Ishikawa (cell line): ENCODE measurements at regions not wholly inside any gene's neighbourhood (a gene's known extent, or its start where the extent isn't known, plus 50 kb on each side); places are given as distances from the start of the nearest gene placed in this dataset.

Source experiments
- CREB1 ChIP-seq: IDR thresholded peaks from 2 replicates; pipeline ENCODE4 v1.6.1; 2012; ENCODE audit warnings: low read depth
- NFIC ChIP-seq: IDR thresholded peaks from 2 replicates; pipeline ENCODE4 v1.6.1; 2012
- RAD21 ChIP-seq: IDR thresholded peaks from 2 replicates; pipeline ENCODE4 v1.6.1; 2012; ENCODE audit warnings: low read depth
- TAF1 ChIP-seq: IDR thresholded peaks from 2 replicates; pipeline ENCODE4 v1.6.1; 2012; ENCODE audit warnings: low read depth, mild to moderate bottlenecking
- YY1 ChIP-seq: IDR thresholded peaks from 2 replicates; pipeline ENCODE4 v1.6.1; 2012; ENCODE audit warnings: low read depth
- TF ChIP-seq, protein P1 (sequence below): IDR thresholded peaks from 2 replicates; pipeline ENCODE4 v1.6.1; 2012; ENCODE audit warnings: low read depth, mild to moderate bottlenecking
- TF ChIP-seq, protein P2 (sequence below): IDR thresholded peaks from 2 replicates; pipeline ENCODE4 v1.6.1; 2012

DNA sequence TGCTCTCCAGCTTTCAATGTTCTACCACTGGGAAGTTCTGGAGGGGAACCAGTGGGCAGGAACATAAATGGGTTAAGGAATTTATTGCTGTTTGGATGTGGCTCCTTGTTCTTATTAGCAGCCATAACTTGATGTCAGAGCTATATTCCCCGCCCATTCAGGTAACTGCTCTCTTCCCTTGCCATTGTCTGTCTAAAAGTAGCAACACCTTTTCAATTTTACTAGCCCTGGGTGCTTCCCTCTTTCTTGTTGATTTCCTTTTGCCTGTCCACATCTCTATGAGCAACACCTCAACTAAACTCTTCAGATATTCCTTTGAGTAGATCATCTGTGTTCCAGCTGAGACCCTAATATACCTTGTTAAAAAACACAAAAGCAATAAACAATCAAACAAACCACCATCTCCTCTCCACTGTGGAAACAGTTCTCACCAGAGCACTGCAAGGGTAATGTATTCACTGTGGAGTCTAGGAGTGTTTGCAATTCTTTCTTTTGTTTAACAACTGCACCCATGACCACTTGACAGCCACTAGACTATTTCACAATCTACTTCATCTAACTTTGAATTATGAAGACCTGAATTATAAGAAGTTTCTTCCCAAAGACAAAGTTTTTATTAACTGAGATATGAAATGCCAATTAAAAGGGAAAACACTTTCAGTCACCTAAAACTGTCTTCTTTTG lies 436.7 kb downstream of the IPMK start:
- TF ChIP-seq TAF1 (no peak), RAD21 (no peak), NFIC (no peak), YY1 (no peak), CREB1 (no peak)
- TF ChIP-seq, protein P1, sequence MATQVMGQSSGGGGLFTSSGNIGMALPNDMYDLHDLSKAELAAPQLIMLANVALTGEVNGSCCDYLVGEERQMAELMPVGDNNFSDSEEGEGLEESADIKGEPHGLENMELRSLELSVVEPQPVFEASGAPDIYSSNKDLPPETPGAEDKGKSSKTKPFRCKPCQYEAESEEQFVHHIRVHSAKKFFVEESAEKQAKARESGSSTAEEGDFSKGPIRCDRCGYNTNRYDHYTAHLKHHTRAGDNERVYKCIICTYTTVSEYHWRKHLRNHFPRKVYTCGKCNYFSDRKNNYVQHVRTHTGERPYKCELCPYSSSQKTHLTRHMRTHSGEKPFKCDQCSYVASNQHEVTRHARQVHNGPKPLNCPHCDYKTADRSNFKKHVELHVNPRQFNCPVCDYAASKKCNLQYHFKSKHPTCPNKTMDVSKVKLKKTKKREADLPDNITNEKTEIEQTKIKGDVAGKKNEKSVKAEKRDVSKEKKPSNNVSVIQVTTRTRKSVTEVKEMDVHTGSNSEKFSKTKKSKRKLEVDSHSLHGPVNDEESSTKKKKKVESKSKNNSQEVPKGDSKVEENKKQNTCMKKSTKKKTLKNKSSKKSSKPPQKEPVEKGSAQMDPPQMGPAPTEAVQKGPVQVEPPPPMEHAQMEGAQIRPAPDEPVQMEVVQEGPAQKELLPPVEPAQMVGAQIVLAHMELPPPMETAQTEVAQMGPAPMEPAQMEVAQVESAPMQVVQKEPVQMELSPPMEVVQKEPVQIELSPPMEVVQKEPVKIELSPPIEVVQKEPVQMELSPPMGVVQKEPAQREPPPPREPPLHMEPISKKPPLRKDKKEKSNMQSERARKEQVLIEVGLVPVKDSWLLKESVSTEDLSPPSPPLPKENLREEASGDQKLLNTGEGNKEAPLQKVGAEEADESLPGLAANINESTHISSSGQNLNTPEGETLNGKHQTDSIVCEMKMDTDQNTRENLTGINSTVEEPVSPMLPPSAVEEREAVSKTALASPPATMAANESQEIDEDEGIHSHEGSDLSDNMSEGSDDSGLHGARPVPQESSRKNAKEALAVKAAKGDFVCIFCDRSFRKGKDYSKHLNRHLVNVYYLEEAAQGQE: no peak
- TF ChIP-seq, protein P2, sequence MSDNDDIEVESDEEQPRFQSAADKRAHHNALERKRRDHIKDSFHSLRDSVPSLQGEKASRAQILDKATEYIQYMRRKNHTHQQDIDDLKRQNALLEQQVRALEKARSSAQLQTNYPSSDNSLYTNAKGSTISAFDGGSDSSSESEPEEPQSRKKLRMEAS: no peak
